Activated CD4-positive, alpha-beta T cell treated with anti-CD3 and anti-CD28 coated beads, Interleukin-10, Interleukin-2, amounts not matched to agents 100 ng/mL and 50 ng/mL, durations not matched to agents 16 hours and 8 hours (primary cell): ENCODE measurements at regions not wholly inside any gene's neighbourhood (a gene's known extent, or its start where the extent isn't known, plus 50 kb on each side); places are given as distances from the start of the nearest gene placed in this dataset.
A peak's percentile ranks its signal among the peaks of the same experiment; 100 is the strongest.
"Not testable (repeated sequence)": the region's sequence is repeated elsewhere in the genome, so short reads cannot be mapped to it uniquely, and the experiment has no call there.

Experiments used
- DNase-seq: peaks from one replicate; pipeline ENCODE4 v3.0.0-alpha.2; 2020

GRCh38 chr10:70967591-70968587 lies 79.5 kb upstream of the PCBD1 start:
- peak; percentile 14 for DNase-seq

GRCh38 chr10:70969188-70969587 lies 80.8 kb upstream of the PCBD1 start:
- no peak for DNase-seq

GRCh38 chr10:70970830-70971229 lies 82.5 kb upstream of the PCBD1 start:
- DNase-seq: no peak

- DNase-seq: no peak
Measured at GRCh38 chr10:70973275-70973674, 84.9 kb upstream of the PCBD1 start.

- peak; percentile 24 for DNase-seq
Measured at GRCh38 chr10:70974351-70974901, 86.1 kb upstream of the PCBD1 start.

GRCh38 chr10:70974920-70975319 lies 86.6 kb upstream of the PCBD1 start:
- DNase-seq: no peak

GRCh38 chr10:70976063-70976695 lies 87.8 kb upstream of the PCBD1 start:
- no peak for DNase-seq

GRCh38 chr10:70977625-70978024 lies 89.3 kb upstream of the PCBD1 start:
- no peak for DNase-seq

- DNase-seq: no peak
Measured at GRCh38 chr10:70978181-70978580, 89.8 kb upstream of the PCBD1 start.

- no peak for DNase-seq
Measured at GRCh38 chr10:70978816-70979480, 90.6 kb upstream of the PCBD1 start.

GRCh38 chr10:70980687-70981086 lies 92.3 kb upstream of the PCBD1 start:
- no peak for DNase-seq

GRCh38 chr10:70981171-70981836 lies 92.9 kb upstream of the PCBD1 start:
- DNase-seq: no peak

GRCh38 chr10:70981936-70982335 lies 93.6 kb upstream of the PCBD1 start:
- no peak for DNase-seq

- DNase-seq: no peak
Measured at GRCh38 chr10:70982443-70982842, 94.1 kb upstream of the PCBD1 start.

GRCh38 chr10:70984986-70985722 lies 96.8 kb upstream of the PCBD1 start:
- DNase-seq: no peak

- peak; percentile 33 for DNase-seq
Measured at GRCh38 chr10:70985824-70986622, 97.7 kb upstream of the PCBD1 start.

GRCh38 chr10:70986623-70986950 lies 98.2 kb upstream of the PCBD1 start:
- DNase-seq: no peak

- no peak for DNase-seq
Measured at GRCh38 chr10:70987396-70988130, 99.2 kb upstream of the PCBD1 start.

GRCh38 chr10:70990156-70990555 lies 101.8 kb upstream of the PCBD1 start:
- DNase-seq: not testable (repeated sequence)

GRCh38 chr10:70990681-70991080 lies 102.3 kb upstream of the PCBD1 start:
- no peak for DNase-seq
